Stimulated activated CD4-positive, alpha-beta T cell treated with anti-CD3 and anti-CD28 coated beads, Interleukin-12 subunit alpha, Interleukin-12 subunit beta, amount 100 ng/mL, for 4 hours (primary cell): ENCODE measurements at regions not wholly inside any gene's neighbourhood (a gene's known extent, or its start where the extent isn't known, plus 50 kb on each side); places are given as distances from the start of the nearest gene placed in this dataset.
"Not testable (repeated sequence)": the region's sequence is repeated elsewhere in the genome, so short reads cannot be mapped to it uniquely, and the experiment has no call there.

Source experiments
- DNase-seq: peaks from one replicate; pipeline ENCODE4 v3.0.0-alpha.2; 2020

DNA sequence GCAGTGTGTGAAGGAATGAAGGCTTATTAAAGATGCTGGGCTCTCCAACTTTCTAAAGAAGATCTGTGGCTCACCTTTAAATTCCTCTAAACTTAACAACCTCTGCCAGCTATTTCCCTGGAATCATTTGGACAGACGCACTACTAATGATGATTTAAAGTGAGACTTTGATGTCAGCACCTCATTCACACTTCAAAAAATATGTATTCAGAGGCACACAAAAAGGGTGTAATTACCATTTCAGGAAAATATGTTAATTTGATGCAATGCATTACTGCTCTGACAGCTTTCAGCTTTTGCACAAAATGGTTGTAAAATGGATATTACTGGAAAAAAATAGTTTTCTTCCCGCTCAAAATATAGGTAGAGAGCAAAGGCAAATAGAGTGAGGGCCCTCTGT lies 423.9 kb upstream of the ASIC2 start:
- no peak for DNase-seq

DNA sequence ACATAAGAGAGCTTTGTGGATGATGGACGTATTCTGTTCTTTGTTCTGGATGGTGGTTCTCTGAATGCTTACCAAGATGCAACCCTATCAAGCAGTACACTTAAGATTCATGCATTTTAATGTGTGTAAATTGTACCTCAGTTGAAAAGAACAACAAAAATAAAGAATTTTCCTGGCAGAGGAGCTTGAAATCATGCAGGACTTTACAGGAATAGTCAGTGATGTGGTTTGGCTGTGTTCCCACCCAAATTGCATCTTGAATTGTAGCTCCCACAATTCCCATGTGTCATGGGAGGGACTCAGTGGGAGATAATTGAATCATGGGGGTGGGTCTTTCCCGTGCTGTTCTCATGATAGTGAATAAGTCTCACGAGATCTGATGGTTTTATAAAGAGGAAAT lies 430.6 kb upstream of the ASIC2 start:
- DNase-seq, result not testable (repeated sequence)

DNA sequence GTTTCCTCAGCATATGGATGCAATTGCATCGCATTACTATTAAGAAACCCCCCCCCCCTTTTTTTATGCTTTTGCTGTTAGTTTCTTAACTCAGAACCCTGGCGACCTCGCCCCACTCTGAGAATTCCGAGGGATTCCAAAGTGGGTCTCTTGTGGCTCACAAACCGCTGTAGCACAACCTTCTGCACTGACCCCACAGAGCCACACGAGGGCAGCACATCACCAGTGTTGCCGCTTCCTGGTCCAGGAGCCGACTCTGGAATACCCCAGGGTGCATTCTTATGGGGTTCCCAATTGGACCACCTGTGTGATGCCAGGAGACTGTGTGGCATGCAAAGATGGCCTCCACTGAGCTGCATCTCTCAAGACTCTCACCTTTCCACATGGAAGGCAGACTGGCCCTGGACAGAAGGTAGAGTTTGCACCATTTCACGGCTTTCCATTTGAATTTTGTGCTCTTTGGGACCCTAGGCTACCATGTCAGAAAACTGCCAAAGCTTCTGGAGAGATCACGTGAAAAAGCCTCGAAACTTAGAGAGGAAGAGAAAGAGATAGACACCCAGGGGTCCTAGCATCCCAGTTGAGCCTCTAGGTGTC lies 432.7 kb upstream of the ASIC2 start:
- DNase-seq, result peak; percentile 3

DNA sequence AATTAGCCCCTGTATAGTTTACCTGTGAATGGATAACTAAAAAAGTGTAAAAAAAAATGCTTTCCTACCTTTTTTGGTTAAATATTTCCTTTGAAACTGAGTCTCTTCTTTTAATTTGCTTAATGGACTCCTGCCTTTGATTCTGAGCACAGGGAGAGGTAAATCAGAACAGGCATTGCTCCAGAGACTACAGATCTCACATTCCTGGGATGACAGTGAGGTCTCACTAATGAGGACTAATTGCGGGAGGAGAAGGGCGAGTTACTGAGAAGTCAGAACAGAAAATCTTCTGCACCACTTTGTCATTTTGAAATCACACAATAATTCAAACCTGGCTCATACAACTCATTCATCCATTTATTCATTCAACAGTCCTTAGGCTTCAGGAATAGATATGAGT lies 437.0 kb upstream of the ASIC2 start:
- no peak for DNase-seq

DNA sequence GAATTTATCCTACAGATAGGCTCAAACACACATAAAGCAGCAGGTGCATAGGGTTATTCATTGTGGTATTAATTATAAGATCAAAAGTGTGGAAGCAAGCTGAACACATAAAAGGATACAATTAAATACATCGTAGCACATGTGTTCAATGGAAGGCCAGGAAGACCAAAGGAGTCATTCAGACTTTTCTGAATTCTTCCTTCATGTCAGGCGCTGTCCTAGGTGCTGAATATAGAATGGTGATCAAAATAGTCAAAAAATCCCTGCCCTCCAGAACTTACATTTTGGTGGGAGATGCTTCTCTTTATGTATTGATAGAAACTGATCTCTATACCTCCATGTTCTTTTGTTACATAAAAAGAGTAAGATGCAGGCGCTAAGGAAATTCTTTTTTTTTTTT lies 439.0 kb upstream of the ASIC2 start:
- no peak for DNase-seq

DNA sequence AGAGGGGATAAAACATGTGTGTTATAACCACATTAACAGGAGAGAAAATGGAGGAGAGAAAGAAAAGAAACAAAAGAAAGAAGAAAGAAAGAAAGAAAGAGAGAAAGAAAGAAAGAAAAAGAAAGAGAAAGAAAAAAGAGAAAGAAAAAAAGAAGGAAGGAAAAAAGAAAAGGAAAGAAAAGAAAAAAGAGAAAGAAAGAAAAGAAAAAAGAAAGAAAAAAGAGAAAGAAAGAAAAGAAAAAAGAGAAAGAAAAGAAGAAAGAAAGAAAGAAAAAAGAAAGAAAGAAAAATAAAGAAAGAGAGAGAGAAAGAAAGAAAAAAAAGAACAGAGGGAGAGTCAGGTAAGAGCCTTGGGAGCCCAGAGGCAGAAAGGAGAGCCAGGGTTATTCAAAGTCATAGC lies 446.6 kb upstream of the ASIC2 start:
- DNase-seq, result no peak

DNA sequence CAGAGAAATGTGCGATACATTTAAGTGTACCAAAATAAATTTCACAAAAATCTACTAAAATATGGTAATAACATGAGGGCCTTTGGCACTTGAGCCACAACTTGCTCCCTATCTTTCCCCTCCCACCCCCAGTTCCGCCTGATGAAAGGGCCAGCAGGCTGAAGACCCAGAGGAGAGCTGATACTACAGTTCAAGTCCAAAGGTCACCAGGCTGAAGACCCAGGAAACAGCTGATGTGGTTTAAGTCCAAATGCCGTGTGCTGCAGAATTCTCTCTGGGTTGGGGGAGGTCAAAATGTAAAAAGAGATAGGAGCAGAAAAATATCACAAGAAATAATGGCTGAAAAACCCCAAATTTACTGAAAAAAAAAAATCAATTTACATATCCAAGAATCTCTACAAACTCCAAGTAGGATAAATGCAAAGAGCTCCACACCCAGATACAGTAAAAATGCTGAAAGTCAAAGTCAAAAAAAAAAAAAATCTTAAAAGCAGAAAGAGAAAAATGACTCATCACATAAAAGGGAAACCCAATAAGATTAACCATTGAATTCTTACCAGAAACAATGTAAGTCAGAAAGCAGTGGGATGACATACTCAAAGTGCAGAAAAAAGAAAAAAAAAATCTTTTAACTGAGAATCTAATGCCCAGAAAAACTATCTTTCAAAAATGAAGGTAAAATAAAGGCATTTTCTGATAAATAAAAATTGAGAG lies 452.1 kb upstream of the ASIC2 start:
- DNase-seq, result no peak

DNA sequence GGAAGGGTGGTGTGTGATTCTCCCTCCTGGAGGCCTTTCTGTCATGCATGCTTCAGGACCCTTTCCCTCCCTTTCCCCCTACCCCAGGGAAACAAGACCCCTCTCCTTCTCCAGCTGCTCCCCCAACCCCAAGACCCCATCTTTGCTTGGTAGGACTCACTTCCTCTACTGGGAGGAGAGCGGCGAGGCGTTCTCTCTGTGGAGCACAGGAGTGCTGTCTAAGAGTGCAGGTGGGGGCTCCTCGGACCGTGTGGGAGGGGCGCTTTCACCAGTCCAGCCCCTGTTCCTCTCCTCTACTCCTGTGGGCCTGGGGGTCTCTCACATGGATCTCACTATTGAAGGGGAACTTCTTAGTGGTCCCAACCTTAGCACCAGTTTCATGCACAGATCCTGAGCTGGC lies 456.1 kb upstream of the ASIC2 start:
- DNase-seq, result no peak

DNA sequence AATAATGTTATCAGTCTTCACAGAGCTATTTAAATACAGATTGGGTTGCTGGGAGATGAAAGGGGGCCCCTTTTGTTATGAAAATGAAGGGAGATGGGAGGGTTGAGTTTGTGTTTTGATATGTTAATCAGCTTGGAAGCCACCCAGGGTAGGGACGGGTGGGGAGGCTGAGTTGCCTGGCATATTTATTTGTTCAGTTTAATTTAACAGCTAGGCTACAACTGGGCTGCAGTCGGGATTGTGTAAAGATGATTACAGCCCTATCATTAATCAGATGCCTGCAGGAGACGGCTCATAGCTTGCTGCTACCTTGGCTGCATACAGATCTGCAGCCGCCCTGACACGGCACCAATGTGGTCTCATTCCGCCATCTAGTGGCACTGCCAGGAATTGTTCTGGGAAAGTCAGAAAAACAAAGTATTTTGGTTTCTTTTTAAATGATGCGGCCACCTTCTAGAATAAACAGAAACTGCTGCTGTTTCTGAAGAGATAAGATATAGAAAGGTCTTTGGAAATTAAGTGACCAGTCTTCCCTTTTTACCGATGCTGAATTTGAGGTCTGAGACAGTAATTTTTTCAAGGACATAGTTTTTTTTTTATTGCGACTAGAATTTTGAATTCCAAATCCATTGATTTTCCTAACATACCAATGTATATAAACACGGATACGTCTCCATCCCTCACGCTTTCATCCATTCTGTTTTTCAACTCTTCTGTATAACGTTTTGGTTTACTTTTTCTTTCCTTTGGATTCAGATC lies 458.0 kb upstream of the ASIC2 start:
- DNase-seq, result peak; percentile 58

DNA sequence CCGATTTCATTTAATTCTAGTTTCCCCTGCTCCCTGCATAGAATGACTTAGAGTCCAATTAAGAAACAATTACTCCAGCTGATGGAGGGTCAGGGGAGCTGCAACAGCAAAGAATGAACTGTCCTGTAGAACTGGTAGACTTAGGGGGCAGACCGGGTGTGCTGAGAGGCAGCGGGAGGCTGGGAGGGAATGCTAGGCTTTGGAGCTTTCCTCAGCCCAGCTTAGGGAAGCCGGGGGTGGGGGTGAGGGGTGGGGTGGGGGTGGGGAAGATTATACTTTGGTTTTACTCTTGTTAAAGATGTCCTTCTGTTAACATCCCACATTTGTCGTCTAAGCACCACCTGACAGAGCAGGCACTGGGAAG lies 458.6 kb upstream of the ASIC2 start:
- no peak for DNase-seq

DNA sequence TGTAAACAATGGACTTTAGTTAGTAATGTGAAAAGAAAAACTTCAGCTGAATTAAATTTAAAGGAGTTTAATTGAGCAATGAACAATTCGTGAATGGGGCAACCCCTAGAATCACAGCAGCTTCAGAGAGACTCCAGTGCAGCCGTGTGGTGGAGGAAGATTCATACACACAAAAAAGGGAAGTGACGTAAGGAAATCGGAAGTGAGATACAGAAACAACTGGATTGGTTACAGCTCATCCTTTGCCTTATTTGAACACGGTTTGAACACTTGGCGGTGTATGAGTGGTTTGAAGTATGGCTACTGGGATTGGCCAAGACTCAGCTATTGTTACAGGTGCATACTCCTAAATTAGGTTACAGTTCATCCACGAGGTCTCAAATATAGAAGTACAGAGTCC lies 460.4 kb upstream of the ASIC2 start:
- no peak for DNase-seq

DNA sequence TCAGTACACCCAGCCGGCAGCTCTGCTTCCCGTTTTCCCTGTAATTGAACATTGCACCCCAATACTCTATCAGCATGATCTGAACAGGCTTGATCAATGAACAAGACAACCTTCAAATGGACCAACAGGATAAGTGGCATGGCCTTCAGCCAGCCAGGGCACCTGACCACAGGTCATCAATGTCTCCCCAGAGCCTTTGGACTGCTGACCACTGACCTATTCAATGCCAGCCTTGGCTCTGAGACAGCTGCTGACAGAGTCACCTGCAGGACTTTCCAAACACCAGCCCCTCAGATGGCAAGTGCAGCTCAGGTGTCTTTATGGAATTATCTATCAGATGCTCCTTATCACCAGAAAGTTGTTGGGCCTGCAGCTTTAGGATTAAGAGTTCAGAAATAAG lies 462.9 kb upstream of the ASIC2 start:
- DNase-seq, result no peak

DNA sequence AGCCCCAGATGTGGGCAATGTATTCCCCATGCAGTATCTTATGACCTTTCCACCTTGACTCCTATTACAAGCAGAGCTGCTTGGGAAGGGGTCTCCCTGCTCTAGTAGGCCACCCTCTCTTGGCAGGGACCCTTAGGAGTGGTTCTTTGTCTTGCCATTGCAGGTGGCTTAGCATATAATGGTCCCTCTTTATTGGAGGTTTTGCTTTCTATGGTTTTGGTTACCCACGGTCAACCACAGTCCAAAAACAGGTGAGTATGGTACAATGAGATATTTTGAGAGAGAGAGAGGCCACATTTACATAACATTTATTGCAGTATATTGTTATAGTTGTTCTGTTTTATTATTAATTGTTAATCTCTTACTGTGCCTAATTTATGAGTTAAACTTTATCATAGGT lies 472.8 kb upstream of the ASIC2 start:
- DNase-seq, result no peak

DNA sequence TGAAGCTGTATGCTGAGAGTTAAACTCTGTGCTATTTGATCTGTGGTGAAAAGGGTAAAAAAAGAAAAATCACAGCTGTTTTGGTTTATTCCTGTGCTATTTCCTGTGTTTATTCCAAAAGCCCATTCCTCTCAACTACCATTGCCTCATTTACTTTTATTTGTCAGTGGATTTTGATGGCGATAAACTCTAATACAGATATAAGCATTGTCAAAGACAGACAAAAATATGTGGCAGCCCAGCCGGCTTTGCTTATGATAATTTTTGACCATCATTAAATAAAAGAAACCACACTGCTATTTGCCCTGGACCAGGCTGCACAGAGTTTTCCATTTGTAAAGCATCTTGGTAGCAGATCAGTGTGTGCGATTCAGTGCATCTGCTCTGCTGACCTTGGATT lies 473.6 kb upstream of the ASIC2 start:
- DNase-seq, result no peak

DNA sequence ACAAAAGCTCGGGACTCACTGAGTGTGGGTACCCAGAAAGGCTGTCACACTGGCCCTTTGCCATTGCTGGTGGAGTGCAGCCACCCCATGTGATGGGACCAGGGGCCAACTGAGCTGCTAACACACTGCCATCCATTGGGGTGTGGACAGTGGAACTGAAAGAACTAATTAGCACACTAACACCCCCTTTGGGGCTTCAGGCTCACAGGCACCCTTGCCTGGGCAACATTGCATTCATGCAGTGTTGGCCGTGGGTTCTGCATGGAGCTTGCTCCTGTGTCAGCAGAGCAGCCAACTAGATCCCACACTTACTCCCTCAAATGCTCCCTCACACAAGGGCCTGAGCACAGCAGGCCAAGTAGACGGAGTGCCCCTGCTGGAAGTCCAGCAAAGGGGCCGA lies 476.0 kb upstream of the ASIC2 start:
- no peak for DNase-seq

DNA sequence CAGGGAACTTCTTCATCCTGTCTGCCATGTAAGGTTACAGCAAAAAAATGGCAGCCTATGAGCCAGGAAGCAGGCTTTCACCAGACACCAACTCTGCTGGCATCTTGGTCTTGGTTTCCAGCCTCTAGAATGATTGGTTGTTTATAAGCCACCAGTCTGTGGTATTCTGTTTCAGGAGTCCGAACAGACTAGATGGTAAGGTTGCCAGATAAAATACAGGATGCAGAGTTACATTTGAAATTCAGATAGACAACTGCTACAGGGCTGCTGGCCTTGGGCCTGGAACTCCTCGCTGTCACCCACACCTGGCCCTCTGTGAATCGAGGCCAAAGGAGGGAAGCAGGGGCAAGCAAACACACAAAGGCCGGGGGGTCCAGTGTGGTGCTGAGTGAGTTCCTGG lies 478.8 kb upstream of the CCL2 start:
- no peak for DNase-seq

DNA sequence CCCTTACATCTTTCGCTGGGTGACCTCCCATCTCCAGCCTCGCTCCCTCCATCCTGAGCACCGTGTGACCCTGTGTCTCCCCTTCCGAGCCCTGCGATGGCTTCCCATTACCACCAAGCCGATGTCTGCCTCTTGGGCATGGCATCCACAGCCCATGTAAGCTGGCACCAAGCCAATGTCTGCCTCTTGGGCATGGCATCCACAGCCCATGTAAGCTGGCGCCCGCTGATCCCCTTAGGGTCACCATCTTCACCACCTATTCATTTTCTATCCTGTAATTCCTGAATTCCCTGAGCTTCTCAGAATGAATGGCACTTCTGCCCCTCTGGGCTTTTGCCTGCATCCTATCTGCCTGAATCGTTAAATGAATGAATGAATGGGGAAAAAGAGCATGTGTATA lies 478.2 kb upstream of the CCL2 start:
- no peak for DNase-seq

DNA sequence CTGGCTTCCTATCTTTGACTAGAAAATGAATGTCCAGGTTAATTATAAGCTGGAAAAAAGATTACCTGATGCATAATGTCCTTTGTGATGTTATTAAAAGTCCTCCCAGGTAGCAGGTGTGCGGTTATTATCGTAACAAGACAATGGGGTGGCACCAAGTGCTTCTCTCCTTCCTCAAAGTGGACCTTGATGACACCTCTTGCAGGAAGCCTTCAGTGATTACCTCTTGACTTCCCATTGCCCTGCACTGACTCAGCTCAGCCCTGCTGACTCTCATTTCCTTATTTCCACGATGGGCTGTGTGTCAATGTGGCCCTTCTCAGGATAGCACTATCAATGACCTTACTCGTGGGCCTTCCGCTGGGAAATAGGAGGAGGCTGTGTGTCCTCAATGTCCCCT lies 477.4 kb upstream of the CCL2 start:
- DNase-seq, result no peak

DNA sequence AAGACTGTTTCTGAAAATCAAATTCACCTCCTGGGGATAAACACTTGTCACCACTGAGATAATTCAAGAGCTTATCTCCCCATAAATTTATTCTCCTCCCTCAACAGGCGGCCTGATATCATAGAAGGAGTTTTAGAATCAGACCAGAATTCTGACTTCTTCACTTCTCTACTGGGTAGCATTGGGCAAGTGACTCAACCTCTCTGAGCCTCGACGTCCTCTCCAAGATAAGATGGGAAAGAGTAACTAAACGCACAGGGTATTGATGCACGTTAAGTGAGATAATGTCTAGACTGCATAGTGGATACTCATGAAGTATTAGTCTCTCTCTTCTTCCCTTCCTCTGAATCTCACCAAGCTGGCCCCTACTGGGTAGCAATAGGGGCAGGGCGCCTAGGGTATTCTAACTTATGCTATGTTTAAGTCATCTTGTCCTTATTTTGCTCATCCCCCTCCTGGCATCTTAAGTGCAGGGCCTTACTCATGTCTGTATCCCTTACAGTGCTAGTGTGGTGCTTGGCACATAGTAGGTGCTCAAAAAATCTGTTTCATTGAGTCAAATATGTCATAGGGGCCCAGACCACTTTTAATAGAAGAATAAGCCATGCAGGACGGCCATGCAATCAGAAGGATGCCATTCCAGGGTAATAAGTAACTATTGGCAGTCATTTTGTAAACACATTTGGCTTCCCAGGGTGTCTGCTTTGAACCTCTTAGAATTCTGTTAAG lies 476.4 kb upstream of the CCL2 start:
- DNase-seq, result no peak

DNA sequence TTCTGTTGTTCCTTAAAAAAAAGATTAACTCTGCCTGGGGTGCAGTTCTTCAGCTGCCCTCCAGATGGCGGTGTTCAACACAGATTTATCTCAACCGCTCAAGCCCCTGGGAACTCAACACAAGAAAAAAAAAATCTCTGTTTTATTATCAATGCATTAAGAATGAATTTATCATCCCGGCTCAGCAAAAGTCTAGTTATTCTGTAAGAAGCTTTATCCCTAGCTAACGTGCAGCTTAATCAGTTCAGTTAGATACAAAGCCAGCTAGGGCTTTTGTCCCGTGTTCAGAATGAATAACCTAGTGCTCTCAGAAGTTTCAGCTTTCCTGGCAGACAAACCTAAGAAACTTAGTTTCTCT lies 475.9 kb upstream of the CCL2 start:
- peak; percentile 8 for DNase-seq

DNA sequence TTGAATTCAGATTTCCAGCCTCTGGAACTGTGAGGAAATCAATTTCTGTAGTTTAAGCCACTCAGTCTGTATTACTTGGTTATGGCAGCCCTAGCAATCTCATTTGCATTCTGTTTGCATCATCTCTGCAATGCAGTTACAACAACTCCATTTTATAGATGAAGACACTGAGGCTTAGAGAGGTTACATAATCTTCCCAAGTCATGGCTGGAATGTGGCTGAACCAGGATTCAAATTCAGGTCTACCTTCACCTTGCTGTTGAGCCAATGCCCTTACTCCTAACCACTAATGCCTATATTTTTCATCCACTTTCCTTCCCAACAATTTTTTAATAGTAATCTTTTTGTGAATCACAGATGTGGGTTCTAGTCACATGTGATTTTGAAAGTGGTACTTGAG lies 469.8 kb upstream of the CCL2 start:
- DNase-seq, result no peak

DNA sequence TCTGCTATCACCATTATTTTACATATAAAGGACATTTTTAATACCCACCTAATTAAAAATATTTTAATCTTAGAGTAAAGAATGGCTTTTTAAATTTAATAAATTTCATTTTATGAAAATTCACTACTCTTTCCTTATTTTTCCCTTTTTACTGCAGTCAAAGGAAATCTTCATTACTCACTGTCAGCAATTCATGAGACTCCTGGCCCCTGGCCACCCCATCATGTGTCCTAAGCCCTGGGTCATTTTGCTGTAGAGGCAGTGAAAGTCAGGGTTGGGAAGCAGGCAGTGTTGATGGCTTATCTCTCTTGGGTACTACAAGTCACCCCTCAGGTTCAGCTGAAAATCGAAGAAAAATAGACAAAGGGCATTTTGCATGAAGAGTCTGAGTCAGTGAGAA lies 468.6 kb upstream of the CCL2 start:
- no peak for DNase-seq

DNA sequence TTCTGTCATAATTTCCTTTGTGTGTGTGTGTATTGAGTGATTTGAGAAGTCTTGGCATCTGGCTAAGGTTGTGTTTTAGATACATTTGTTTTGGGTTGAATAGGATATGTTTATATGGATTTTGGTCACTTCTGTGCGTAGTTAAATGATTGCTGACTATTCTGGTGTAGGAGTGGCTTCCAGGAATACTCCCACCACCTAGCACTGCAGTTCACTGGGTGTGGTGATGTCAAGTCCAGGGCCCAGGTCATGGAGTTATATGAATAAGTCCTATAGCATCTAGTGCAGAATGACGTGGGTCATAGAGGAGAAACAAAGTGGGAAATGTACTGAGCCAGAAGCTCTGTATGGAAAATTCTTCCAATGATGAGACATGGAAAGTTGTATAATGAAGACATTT lies 465.4 kb upstream of the CCL2 start:
- no peak for DNase-seq

DNA sequence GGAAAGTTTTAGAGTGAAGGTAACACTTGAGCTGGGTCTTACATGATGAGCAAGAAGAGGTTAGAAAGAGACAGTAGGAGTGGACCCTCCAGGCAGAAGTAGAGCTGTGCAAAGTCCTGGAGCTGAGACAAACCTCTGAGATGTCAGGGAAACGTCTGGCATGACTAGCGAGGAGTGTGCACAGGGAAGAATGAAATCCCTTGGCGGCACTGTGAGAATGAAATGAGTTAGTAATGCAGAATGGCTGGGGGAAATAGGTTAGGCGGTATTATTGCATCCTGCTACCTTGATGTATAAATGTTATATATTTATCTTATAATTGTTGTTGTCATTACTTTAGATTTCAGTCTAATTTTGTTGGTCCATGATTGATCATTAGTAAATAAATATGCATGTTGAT lies 457.9 kb upstream of the CCL2 start:
- DNase-seq, result no peak
